ENCODE measurements at regions not wholly inside any gene's neighbourhood (a gene's known extent, or its start where the extent isn't known, plus 50 kb on each side); places are given as distances from the start of the nearest gene placed in this dataset.

DNA sequence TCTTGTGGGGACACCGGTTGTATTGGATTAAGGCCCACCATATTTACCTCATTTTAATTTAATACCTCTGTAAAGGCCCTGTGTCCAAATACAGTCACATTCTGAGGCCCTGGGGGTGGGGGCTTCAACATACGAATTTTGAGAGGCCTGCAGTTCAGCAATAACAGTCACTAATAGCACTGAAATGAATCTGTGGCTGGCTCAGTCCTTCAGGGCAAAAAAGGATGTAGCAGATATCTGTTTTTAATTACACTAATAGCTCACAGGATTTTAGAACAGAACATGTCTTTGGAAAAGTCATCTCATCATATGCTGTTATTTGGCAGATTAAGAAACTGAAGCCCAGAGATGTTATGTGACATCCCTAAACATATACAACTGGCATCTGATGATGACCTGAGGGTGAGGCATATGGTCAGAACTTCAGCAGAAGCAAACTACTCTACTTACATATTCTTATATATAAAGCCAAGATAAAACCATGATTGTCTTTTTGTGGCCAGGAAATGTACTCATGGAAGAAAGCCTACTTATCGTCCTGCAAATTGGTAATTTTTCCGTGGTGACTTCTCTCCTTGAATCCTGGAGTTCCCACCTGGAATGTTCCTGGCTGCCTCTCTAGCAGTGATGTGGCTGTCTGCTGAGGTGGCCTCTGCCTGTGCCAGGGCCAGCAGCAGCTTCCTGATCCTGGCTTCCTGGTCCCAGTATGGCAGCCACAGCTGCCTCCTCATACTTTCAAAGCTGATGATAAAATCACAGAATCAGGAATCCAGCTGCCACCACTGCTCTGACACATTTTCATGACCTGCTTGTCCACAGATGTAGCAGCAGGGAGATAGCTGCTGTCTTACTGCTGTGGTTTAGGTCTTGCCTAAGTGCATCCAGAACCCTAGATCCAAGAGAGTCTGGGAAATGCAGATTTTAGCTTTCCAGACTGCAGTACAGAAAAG lies 72.1 kb upstream of the ANKRD55 start:
- Histone ChIP-seq H3K27me3 (ENCODE audit: insufficient read depth) (no peaks in the 10 kb centered on the region), H3K9me3 (no peaks in the 10 kb centered on the region), H3K4me1 (ENCODE audit: control insufficient read depth in 1 of 2, insufficient read depth in 2 of 2, low read depth in 1 of 2, low read length in 1 of 2) (peaks cover 6 to 28% of the 10 kb centered on the region in 2 experiments), H3K36me3 (replicated peaks in 1 of 2; ENCODE audit: control insufficient read depth in 1 of 2, insufficient read depth in 2 of 2, low read length in 1 of 2) (no peaks in the 10 kb centered on the region), H3K4me3 (ENCODE audit: low read depth in 2 of 2, low read length in 1 of 2) (no peak overlapping the region), H4K20me1 (ENCODE audit: insufficient read depth) (no peaks in the 10 kb centered on the region), H3K9ac (no peak overlapping the region), H2AFZ (ENCODE audit: low read depth) (peak overlapping the region; percentile 56; the same call in 1 of the 2 replicates), H3F3A (replicated peaks; ENCODE audit: insufficient read depth) (peaks cover 9% of the 10 kb centered on the region), H3K27ac (ENCODE audit: low read depth in 2 of 2, low read length in 1 of 2) (peak overlapping the region; percentile 66 to 100; a peak in 3 of 4 replicates), H3K9me2 (no peaks in the 10 kb centered on the region), H3K79me2 (ENCODE audit: insufficient read depth) (no peaks in the 10 kb centered on the region), H3K4me2 (peak overlapping the region; percentile 10; the same call in 1 of the 2 replicates)
- CTCF ChIA-PET, result interaction anchor here (0.8 to 4.6 kb wide), 8 partner anchors 11 to 533 kb away, joined by 3 to 24 read pairs (median 5); no protein-coding TSS in a partner anchor
- DNase-seq, result peak; percentile 70
- POLR2A ChIA-PET, result interaction anchor here (0.9 to 1.5 kb wide), 4 partner anchors 35 to 191 kb away, joined by 3 to 5 read pairs (median 4); no protein-coding TSS in a partner anchor
- 10% methylated on average over 4 of the region's 4 CpGs for WGBS (ENCODE audit: low lambda C conversion rate)
- no peak for TF ChIP-seq SMC3 (IDR thresholded peaks at IDR 0.05; ENCODE audit: low read depth, low read length)
- TF ChIP-seq YY1 (IDR thresholded peaks at IDR 0.05; ENCODE audit: low read depth), result no peak
- TF ChIP-seq, protein P1, sequence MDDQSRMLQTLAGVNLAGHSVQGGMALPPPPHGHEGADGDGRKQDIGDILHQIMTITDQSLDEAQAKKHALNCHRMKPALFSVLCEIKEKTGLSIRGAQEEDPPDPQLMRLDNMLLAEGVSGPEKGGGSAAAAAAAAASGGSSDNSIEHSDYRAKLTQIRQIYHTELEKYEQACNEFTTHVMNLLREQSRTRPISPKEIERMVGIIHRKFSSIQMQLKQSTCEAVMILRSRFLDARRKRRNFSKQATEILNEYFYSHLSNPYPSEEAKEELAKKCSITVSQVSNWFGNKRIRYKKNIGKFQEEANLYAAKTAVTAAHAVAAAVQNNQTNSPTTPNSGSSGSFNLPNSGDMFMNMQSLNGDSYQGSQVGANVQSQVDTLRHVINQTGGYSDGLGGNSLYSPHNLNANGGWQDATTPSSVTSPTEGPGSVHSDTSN (IDR thresholded peaks at IDR 0.05), result no peak
- peak; percentile 74 for TF ChIP-seq CHD2 (IDR thresholded peaks at IDR 0.05; ENCODE audit: low read length, partially characterized antibody)
- TF ChIP-seq TEAD4 (IDR thresholded peaks at IDR 0.05; ENCODE audit: borderline replicate concordance, insufficient read depth), result no peak
- TF ChIP-seq ELF1 (IDR thresholded peaks at IDR 0.05), result no peak
- no peak for TF ChIP-seq GABPA (IDR thresholded peaks at IDR 0.05; ENCODE audit: low read depth)
- TF ChIP-seq TCF12 (IDR thresholded peaks at IDR 0.05), result peak; percentile 80
- TF ChIP-seq, protein P2, sequence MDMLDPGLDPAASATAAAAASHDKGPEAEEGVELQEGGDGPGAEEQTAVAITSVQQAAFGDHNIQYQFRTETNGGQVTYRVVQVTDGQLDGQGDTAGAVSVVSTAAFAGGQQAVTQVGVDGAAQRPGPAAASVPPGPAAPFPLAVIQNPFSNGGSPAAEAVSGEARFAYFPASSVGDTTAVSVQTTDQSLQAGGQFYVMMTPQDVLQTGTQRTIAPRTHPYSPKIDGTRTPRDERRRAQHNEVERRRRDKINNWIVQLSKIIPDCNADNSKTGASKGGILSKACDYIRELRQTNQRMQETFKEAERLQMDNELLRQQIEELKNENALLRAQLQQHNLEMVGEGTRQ (IDR thresholded peaks at IDR 0.05; ENCODE audit: borderline replicate concordance, low read depth, low read length), result no peak
- peak in 1 of 2 experiments; percentile 97; a peak in 2 of 4 replicates for TF ChIP-seq EP300 (IDR thresholded peaks at IDR 0.05; ENCODE audit: borderline replicate concordance in 1 of 2, low read depth in 1 of 2, low read length in 1 of 2)
- no peak for TF ChIP-seq RXRA (IDR thresholded peaks at IDR 0.05; ENCODE audit: borderline replicate concordance, low read depth)
- no peak for TF ChIP-seq CTCF (IDR thresholded peaks at IDR 0.05)
- 0 out of 2 replicates have a peak, but pooled peaks have one; percentile 27 for TF ChIP-seq MXI1 (IDR thresholded peaks at IDR 0.05; ENCODE audit: low read depth, low read length)
- TF ChIP-seq, protein P3, sequence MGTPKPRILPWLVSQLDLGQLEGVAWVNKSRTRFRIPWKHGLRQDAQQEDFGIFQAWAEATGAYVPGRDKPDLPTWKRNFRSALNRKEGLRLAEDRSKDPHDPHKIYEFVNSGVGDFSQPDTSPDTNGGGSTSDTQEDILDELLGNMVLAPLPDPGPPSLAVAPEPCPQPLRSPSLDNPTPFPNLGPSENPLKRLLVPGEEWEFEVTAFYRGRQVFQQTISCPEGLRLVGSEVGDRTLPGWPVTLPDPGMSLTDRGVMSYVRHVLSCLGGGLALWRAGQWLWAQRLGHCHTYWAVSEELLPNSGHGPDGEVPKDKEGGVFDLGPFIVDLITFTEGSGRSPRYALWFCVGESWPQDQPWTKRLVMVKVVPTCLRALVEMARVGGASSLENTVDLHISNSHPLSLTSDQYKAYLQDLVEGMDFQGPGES (IDR thresholded peaks at IDR 0.05; ENCODE audit: low read depth, low read length), result no peak
- TF ChIP-seq TAF1 (IDR thresholded peaks at IDR 0.05; ENCODE audit: borderline replicate concordance, low read depth, low read length), result no peak
- TF ChIP-seq JUND (IDR thresholded peaks at IDR 0.05), result no peak
- TF ChIP-seq SIN3A (IDR thresholded peaks at IDR 0.05; ENCODE audit: borderline replicate concordance, low read depth, low read length), result no peak
- no peak for TF ChIP-seq MEF2A (IDR thresholded peaks at IDR 0.05; ENCODE audit: borderline replicate concordance, low read depth)
- no peak for TF ChIP-seq REST (IDR thresholded peaks at IDR 0.05; ENCODE audit: low read depth, low read length)
- peak; percentile 97 for TF ChIP-seq RCOR1 (IDR thresholded peaks at IDR 0.05; ENCODE audit: low read length)
- peak; percentile 19 for TF ChIP-seq RAD21 (IDR thresholded peaks at IDR 0.05; ENCODE audit: low read length)
- no peak for TF ChIP-seq FOSL2 (IDR thresholded peaks at IDR 0.05; ENCODE audit: borderline replicate concordance, low read depth)
- TF ChIP-seq FOXJ3 (CRISPR knock-in tag; IDR thresholded peaks at IDR 0.05), result peak; percentile 78
- TF ChIP-seq RFX5 (IDR thresholded peaks at IDR 0.05; ENCODE audit: low read length), result no peak
